GM18868 (cell line): ENCODE measurements at regions not wholly inside any gene's neighbourhood (a gene's known extent, or its start where the extent isn't known, plus 50 kb on each side); places are given as distances from the start of the nearest gene placed in this dataset.

ENCODE experiments used
- ATAC-seq: cut with Tn5 transposase; IDR thresholded peaks from one replicate; pipeline ENCODE4 v1.9.1; 2021; ENCODE audit warnings: mild to moderate bottlenecking, moderate library complexity; ENCODE audit not compliant: unreplicated experiment

GRCh38 chr1:37404711-37405110 lies 69.7 kb upstream of the ZC3H12A start:
- no peak for ATAC-seq

GRCh38 chr1:37410105-37410504 lies 64.3 kb upstream of the ZC3H12A start:
- ATAC-seq: no peak

- ATAC-seq: no peak
These were observed 63.6 kb upstream of the ZC3H12A start for GRCh38 chr1:37410815-37411214.

GRCh38 chr1:37415611-37416244 lies 58.7 kb upstream of the ZC3H12A start:
- no peak for ATAC-seq

DNA sequence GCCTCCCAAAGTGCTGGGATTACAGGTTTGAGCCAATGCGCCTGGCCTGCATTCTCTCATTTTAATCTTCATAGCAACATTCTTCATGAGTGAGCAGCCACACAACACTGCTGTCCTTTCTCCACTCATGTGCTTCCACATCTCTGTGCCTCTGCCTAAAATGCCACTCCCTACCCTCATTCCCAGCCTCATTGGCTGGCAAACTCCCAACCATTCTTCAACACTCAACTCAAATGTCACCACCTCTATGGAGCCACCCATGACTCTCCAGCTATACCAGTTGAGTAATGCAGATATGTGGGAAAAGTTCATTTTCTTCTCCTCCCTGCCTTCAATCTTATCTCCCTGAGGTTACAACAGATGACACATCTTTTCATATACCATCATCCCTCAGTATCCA lies 53.9 kb upstream of the ZC3H12A start:
- no peak for ATAC-seq

- no peak for ATAC-seq
These were observed 50.6 kb upstream of the ZC3H12A start for GRCh38 chr1:37423810-37424209.

DNA sequence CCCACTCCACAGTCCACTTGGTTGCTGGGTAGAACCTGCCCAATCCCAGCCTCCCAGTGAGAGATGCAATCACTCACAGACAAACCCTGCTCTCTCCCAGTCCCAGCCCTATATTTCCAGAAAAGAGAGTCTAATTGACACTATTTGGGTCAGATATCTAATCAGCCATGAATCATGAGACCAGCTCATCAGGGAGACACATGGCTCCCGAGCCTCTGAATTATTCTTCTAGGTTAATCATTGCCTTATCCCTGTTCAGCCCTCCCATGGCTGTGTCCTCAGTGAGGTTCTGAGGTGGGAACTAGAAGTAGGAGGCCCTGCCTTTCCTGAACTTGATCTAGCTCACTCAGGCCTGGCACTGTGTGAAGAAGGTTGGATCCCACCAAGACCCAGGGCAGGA lies 49.9 kb upstream of the ZC3H12A start:
- ATAC-seq: no peak
